ENCODE measurements at regions not wholly inside any gene's neighbourhood (a gene's known extent, or its start where the extent isn't known, plus 50 kb on each side); places are given as distances from the start of the nearest gene placed in this dataset.
A peak's percentile ranks its signal among the peaks of the same experiment; 100 is the strongest.

- Histone ChIP-seq H3K4me1 (ENCODE audit: control insufficient read depth, insufficient read depth, low read length) (no peaks in the 10 kb centered on the region), H3K27me3 (ENCODE audit: control insufficient read depth, insufficient read depth, low read length) (no peaks in the 10 kb centered on the region), H3K9me3 (ENCODE audit: control insufficient read depth, insufficient read depth, low read depth, low read length) (no peaks in the 10 kb centered on the region), H3K4me3 (ENCODE audit: low read depth in 2 of 2, low read length in 2 of 2) (no peak overlapping the region), H3K36me3 (ENCODE audit: control insufficient read depth, insufficient read depth, low read length) (no peaks in the 10 kb centered on the region), H3K27ac (ENCODE audit: low read length) (no peak overlapping the region)
- ATAC-seq (peak; percentile 72), DNase-seq (ENCODE audit: low read depth, low spot score) (peak; percentile 58)
- ChIA-PET POLR2A (no interaction called here), CTCF (no interaction called here)
- TF ChIP-seq SIN3A (IDR thresholded peaks at IDR 0.05; ENCODE audit: borderline replicate concordance, insufficient read depth, low read depth, low read length) = no peak
- no peak for TF ChIP-seq TCF7L2 (IDR thresholded peaks at IDR 0.05; ENCODE audit: low read depth, low read length)
- TF ChIP-seq CTCF (IDR thresholded peaks at IDR 0.05) = no peak
- TF ChIP-seq REST (IDR thresholded peaks at IDR 0.05; ENCODE audit: insufficient read depth in 1 of 2, low read depth in 2 of 2, low read length in 1 of 2) = no peak
- no peak for TF ChIP-seq POLR2AphosphoS5 (IDR thresholded peaks at IDR 0.05; ENCODE audit: low read depth, low read length)
- intact Hi-C loops (cut with micrococcal nuclease; ENCODE audit: unreplicated experiment) = no loop called here
- in situ Hi-C loops (cut with HindIII; ENCODE audit: low pct_unique_long_range_greater_than_20kb, low sequenced_read_pairs) = no loop called here
- BruUV-seq (replicated peaks) = no TSS peak
Measured at GRCh38 chr5:18553269-18553668, 919.0 kb downstream of the TAF11L14 start.

DNA sequence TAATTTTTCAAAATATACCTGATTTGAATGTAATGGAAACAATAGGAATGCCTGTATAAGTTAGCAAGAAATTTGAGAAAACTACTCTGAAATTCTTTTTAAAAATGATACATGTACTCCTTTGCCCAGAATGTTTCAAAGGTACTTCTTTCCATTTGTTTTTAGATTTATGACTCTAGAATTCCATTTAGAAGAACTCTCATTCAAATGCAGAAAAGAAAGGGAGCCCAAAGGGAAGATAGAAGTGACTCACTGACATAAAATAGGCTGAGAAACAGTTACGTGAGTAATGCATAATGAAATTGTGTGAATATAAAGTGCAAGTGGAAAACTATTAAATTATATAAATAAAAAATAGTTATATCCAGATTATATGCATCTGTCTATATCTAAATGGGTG, 926.3 kb downstream of the TAF11L14 start:
- H3K4me3 ChIP-seq (ENCODE audit: low read depth in 2 of 2, low read length in 2 of 2) = no peak overlapping the region
- no peaks in the 10 kb centered on the region for H3K4me1 ChIP-seq (ENCODE audit: control insufficient read depth, insufficient read depth, low read length)
- ChIA-PET POLR2A (no interaction called here), CTCF (no interaction called here)
- H3K27ac ChIP-seq (ENCODE audit: low read length) = no peak overlapping the region
- intact Hi-C loops (cut with micrococcal nuclease; ENCODE audit: unreplicated experiment) (no loop called here), in situ Hi-C loops (cut with HindIII; ENCODE audit: low pct_unique_long_range_greater_than_20kb, low sequenced_read_pairs) (no loop called here)
- H3K27me3 ChIP-seq (ENCODE audit: control insufficient read depth, insufficient read depth, low read length) = no peaks in the 10 kb centered on the region
- DNase-seq (ENCODE audit: low read depth, low spot score) = no peak
- BruUV-seq (replicated peaks) = no TSS peak
- TF ChIP-seq SIN3A (IDR thresholded peaks at IDR 0.05; ENCODE audit: borderline replicate concordance, insufficient read depth, low read depth, low read length) (no peak), TCF7L2 (IDR thresholded peaks at IDR 0.05; ENCODE audit: low read depth, low read length) (no peak), CTCF (IDR thresholded peaks at IDR 0.05) (no peak), POLR2AphosphoS5 (IDR thresholded peaks at IDR 0.05; ENCODE audit: low read depth, low read length) (no peak), REST (IDR thresholded peaks at IDR 0.05; ENCODE audit: insufficient read depth in 1 of 2, low read depth in 2 of 2, low read length in 1 of 2) (no peak)
- no peak for ATAC-seq
- H3K36me3 ChIP-seq (ENCODE audit: control insufficient read depth, insufficient read depth, low read length) = no peaks in the 10 kb centered on the region; the same call in 1 of the 2 replicates
- no peaks in the 10 kb centered on the region for H3K9me3 ChIP-seq (ENCODE audit: control insufficient read depth, insufficient read depth, low read depth, low read length)
